A549 (cell line): ENCODE measurements at regions not wholly inside any gene's neighbourhood (a gene's known extent, or its start where the extent isn't known, plus 50 kb on each side); places are given as distances from the start of the nearest gene placed in this dataset.

Experiments
- ATAC-seq, 2 experiments: fragments of 200-7000 bp in 1 of 2; fragments of >200 bp in 1 of 2; cut with Nextera tagmentation in 1 of 2; cut with Tn5 transposase in 1 of 2; 3 replicates each; pipeline versions ENCODE4 v1.8.0 to v1.9.1; 2018 to 2020; ENCODE audit warnings: mild to moderate bottlenecking in 1 of 2, moderate library complexity in 1 of 2
- CTCF ChIA-PET: fragments of 300-600 bp; sonication (Branson Sonifier 250); formaldehyde crosslinking; extraction: SDS; loops from one replicate; lab custom pipeline; 2021; ENCODE audit warnings: antibody characterized with exemption, inconsistent platforms; lab: Yijun Ruan, JAX
- POLR2A ChIA-PET: fragments of 350-600 bp; formaldehyde crosslinking; extraction: SDS; loops from one replicate; lab custom pipeline; 2021; ENCODE audit warnings: antibody characterized with exemption, inconsistent platforms; lab: Yijun Ruan, JAX
- DNase-seq, 2 experiments: peaks; one replicate each; pipeline versions ENCODE4 v3.0.0 to v3.0.0-alpha.2; 2011 to 2016; ENCODE audit warnings: low read depth in 1 of 2, low spot score in 1 of 2
- FAIRE-seq: peaks from 2 replicates; lab custom pipeline; 2011; peaks lifted over from hg19 to GRCh38; lab: Jason Lieb, UNC
- H3K27ac ChIP-seq, 2 experiments: fragments of >200 bp; sonication (Bioruptor Twin); formaldehyde crosslinking; 3 replicates each; pipeline ENCODE4 v1.5.1; 2016 to 2017
- H3K4me1 ChIP-seq: fragments of >200 bp; sonication (Bioruptor Twin); formaldehyde crosslinking; 3 replicates; pipeline ENCODE4 v1.6.1; 2016
- H3K4me2 ChIP-seq: fragments of >200 bp; sonication (Bioruptor Twin); formaldehyde crosslinking; 3 replicates; pipeline ENCODE4 v1.6.1; 2016
- H3K4me3 ChIP-seq: fragments of >200 bp; sonication (Bioruptor Twin); formaldehyde crosslinking; 3 replicates; pipeline ENCODE4 v1.5.1; 2016
- H3K9me3 ChIP-seq: fragments of >200 bp; sonication (Bioruptor Twin); formaldehyde crosslinking; 3 replicates; pipeline ENCODE4 v1.6.1; 2016
- BHLHE40 ChIP-seq: IDR thresholded peaks from 2 replicates; pipeline ENCODE4 v1.6.1; 2012; ENCODE audit warnings: low read depth, low read length, inconsistent platforms
- CBX2 ChIP-seq: fragments of 200-600 bp; sonication (generic); IDR thresholded peaks from 2 replicates; pipeline ENCODE4 v1.6.1; 2016; ENCODE audit warnings: low read depth, mild to moderate bottlenecking, borderline replicate concordance
- CHD2 ChIP-seq: fragments of 150-350 bp; IDR thresholded peaks from 2 replicates; pipeline ENCODE4 v1.6.1; 2014; ENCODE audit warnings: low read length; ENCODE audit not compliant: partially characterized antibody
- CHD4 ChIP-seq: fragments of 200-600 bp; sonication (generic); IDR thresholded peaks from 2 replicates; pipeline ENCODE4 v1.6.1; 2016; ENCODE audit warnings: antibody characterized with exemption, mild to moderate bottlenecking, borderline replicate concordance
- CTCF ChIP-seq: fragments of >200 bp; sonication (Bioruptor Twin); formaldehyde crosslinking; IDR thresholded peaks from 3 replicates; pipeline ENCODE4 v1.5.1; 2016
- EHF ChIP-seq: fragments of 250-450 bp; sonication (Bioruptor Pico); IDR thresholded peaks from 2 replicates; pipeline ENCODE4 v1.5.0; 2020; ENCODE audit warnings: mild to moderate bottlenecking
- FOSB ChIP-seq: fragments of 250-450 bp; sonication (Bioruptor Pico); IDR thresholded peaks from 2 replicates; pipeline ENCODE4 v1.5.0; 2020; ENCODE audit warnings: mild to moderate bottlenecking, moderate library complexity
- FOSL2 ChIP-seq, 2 experiments: fragments of 450-650 bp in 1 of 2; fragments of >200 bp in 1 of 2; sonication (Bioruptor Twin) in 1 of 2; formaldehyde crosslinking; IDR thresholded peaks; 2 replicates each; pipeline versions ENCODE4 v1.5.0 to v1.6.1; 2016 to 2020; ENCODE audit warnings: mild to moderate bottlenecking in 1 of 2, moderate library complexity in 1 of 2
- HDAC2 ChIP-seq: fragments of 200-600 bp; sonication (generic); IDR thresholded peaks from 2 replicates; pipeline ENCODE4 v1.6.1; 2016
- HEYL ChIP-seq: fragments of 250-450 bp; sonication (Bioruptor Pico); IDR thresholded peaks from 2 replicates; pipeline ENCODE4 v1.8.0; 2021; ENCODE audit warnings: mild to moderate bottlenecking, moderate library complexity
- HOXA7 ChIP-seq: fragments of 250-450 bp; sonication (Bioruptor Pico); IDR thresholded peaks from 2 replicates; pipeline ENCODE4 v1.5.0; 2020; ENCODE audit warnings: mild to moderate bottlenecking, moderate library complexity
- HOXB5 ChIP-seq: fragments of 250-450 bp; sonication (Bioruptor Pico); IDR thresholded peaks from 2 replicates; pipeline ENCODE4 v1.5.0; 2020; ENCODE audit warnings: mild to moderate bottlenecking, moderate library complexity
- JUNB ChIP-seq: fragments of >200 bp; sonication (Bioruptor Twin); formaldehyde crosslinking; IDR thresholded peaks from 2 replicates; pipeline ENCODE4 v1.6.1; 2016
- KDM1A ChIP-seq: fragments of 200-600 bp; sonication (generic); IDR thresholded peaks from 2 replicates; pipeline ENCODE4 v1.6.1; 2016; ENCODE audit warnings: low read depth, mild to moderate bottlenecking
- MAZ ChIP-seq: fragments of 150-350 bp; IDR thresholded peaks from 2 replicates; pipeline ENCODE4 v1.6.1; 2014; ENCODE audit warnings: antibody characterized with exemption, low read depth, low read length, borderline replicate concordance
- MYC ChIP-seq: IDR thresholded peaks from 2 replicates; pipeline ENCODE4 v1.6.1; 2012; ENCODE audit warnings: mild to moderate bottlenecking, inconsistent platforms, low read length, improper control_type of control experiment, borderline replicate concordance
- NFE2L2 ChIP-seq: fragments of 150-350 bp; conservative IDR thresholded peaks from 2 replicates; pipeline ENCODE4 v1.6.1; 2014; ENCODE audit warnings: low read length
- NPAS2 ChIP-seq: fragments of 250-450 bp; sonication (Bioruptor Pico); IDR thresholded peaks from 2 replicates; pipeline ENCODE4 v1.8.0; 2022; ENCODE audit warnings: mild to moderate bottlenecking, moderate library complexity, borderline replicate concordance
- POLR2AphosphoS2 ChIP-seq: conservative IDR thresholded peaks from 2 replicates; pipeline ENCODE4 v1.6.1; 2012; ENCODE audit warnings: low read length, improper control_type of control experiment, inconsistent platforms
- RARB ChIP-seq: fragments of 250-450 bp; sonication (Bioruptor Pico); IDR thresholded peaks from 2 replicates; pipeline ENCODE4 v1.8.0; 2021; ENCODE audit warnings: mild to moderate bottlenecking, moderate library complexity
- RNF2 ChIP-seq: fragments of 200-600 bp; sonication (generic); IDR thresholded peaks from 2 replicates; pipeline ENCODE4 v1.6.1; 2016; ENCODE audit warnings: low read depth, mild to moderate bottlenecking, antibody characterized with exemption, moderate library complexity, borderline replicate concordance
- SMC3 ChIP-seq: fragments of >200 bp; sonication (Bioruptor Twin); formaldehyde crosslinking; IDR thresholded peaks from 3 replicates; pipeline ENCODE4 v1.6.1; 2018; ENCODE audit warnings: inconsistent platforms
- SREBF2 ChIP-seq: fragments of 450-650 bp; IDR thresholded peaks from 2 replicates; pipeline ENCODE4 v1.6.1; 2014; ENCODE audit warnings: mild to moderate bottlenecking, moderate library complexity
- ZFP36 ChIP-seq: fragments of 450-650 bp; IDR thresholded peaks from 2 replicates; pipeline ENCODE4 v1.6.1; 2014; ENCODE audit warnings: borderline replicate concordance; ENCODE audit not compliant: partially characterized antibody
- WGBS: methylation state at CpG from one replicate; pipeline ENCODE4 v1.1.6; 2017; ENCODE audit errors: missing lambda C conversion rate; 5-methylcytosine and 5-hydroxymethylcytosine counted together
- TF ChIP-seq, protein P1 (sequence below): fragments of 450-650 bp; IDR thresholded peaks from 2 replicates; pipeline ENCODE4 v1.6.1; 2014; ENCODE audit warnings: antibody characterized with exemption

GRCh38 chr18:53883771-53884170, 340.7 kb downstream of the MBD2 start:
- WGBS, result 19% methylated on average over 2 of the region's 2 CpGs
- no peak overlapping the region for H3K4me2 ChIP-seq
- POLR2A ChIA-PET, result no interaction called here
- H3K9me3 ChIP-seq, result no peaks in the 10 kb centered on the region
- no peak for TF ChIP-seq HOXA7 (CRISPR knock-in tag)
- TF ChIP-seq NPAS2 (CRISPR knock-in tag), result no peak
- TF ChIP-seq HDAC2, result no peak
- no peak for TF ChIP-seq CTCF
- TF ChIP-seq SMC3, result no peak
- TF ChIP-seq ZFP36, result no peak
- TF ChIP-seq RARB (CRISPR knock-in tag), result no peak
- TF ChIP-seq FOSB (CRISPR knock-in tag), result no peak
- no peak for TF ChIP-seq EHF (CRISPR knock-in tag)
- TF ChIP-seq SREBF2, result no peak
- TF ChIP-seq HEYL (CRISPR knock-in tag), result no peak
- no peak for TF ChIP-seq MYC
- no peak for TF ChIP-seq RNF2
- no peak for TF ChIP-seq BHLHE40
- H3K4me1 ChIP-seq, result no peaks in the 10 kb centered on the region
- ATAC-seq (no peak), DNase-seq (no peak), FAIRE-seq (no peak)
- H3K4me3 ChIP-seq, result no peak overlapping the region
- no peak overlapping the region for H3K27ac ChIP-seq
- CTCF ChIA-PET, result no interaction called here

GRCh38 chr18:53874103-53874502, 350.4 kb downstream of the MBD2 start:
- DNase-seq (no peak), FAIRE-seq (no peak), ATAC-seq (no peak)
- CTCF ChIA-PET, result no interaction called here
- H3K4me2 ChIP-seq, result no peak overlapping the region
- no peaks in the 10 kb centered on the region for H3K4me1 ChIP-seq
- 22% methylated on average over 2 of the region's 2 CpGs for WGBS
- no peaks in the 10 kb centered on the region for H3K9me3 ChIP-seq
- POLR2A ChIA-PET, result no interaction called here
- TF ChIP-seq, protein P1, sequence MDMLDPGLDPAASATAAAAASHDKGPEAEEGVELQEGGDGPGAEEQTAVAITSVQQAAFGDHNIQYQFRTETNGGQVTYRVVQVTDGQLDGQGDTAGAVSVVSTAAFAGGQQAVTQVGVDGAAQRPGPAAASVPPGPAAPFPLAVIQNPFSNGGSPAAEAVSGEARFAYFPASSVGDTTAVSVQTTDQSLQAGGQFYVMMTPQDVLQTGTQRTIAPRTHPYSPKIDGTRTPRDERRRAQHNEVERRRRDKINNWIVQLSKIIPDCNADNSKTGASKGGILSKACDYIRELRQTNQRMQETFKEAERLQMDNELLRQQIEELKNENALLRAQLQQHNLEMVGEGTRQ, result no peak
- TF ChIP-seq JUNB (no peak), CBX2 (no peak), HOXA7 (CRISPR knock-in tag) (no peak), POLR2AphosphoS2 (no peak), KDM1A (no peak), ZFP36 (no peak), CHD4 (no peak), HOXB5 (CRISPR knock-in tag) (no peak), FOSB (CRISPR knock-in tag) (no peak), NFE2L2 (no peak), CHD2 (no peak), FOSL2 (IDR thresholded peaks at IDR 0.05) (no peak), FOSL2 (CRISPR knock-in tag; IDR thresholded peaks at IDR 0.05) (no peak), MAZ (no peak)
- H3K4me3 ChIP-seq, result no peak overlapping the region
- no peak overlapping the region for H3K27ac ChIP-seq
